NCI-H446 treated with DMSO at 0.1 percent for 48 hours (cell line): ENCODE measurements at regions not wholly inside any gene's neighbourhood (a gene's known extent, or its start where the extent isn't known, plus 50 kb on each side); places are given as distances from the start of the nearest gene placed in this dataset.
"Not testable (repeated sequence)": the region's sequence is repeated elsewhere in the genome, so short reads cannot be mapped to it uniquely, and the experiment has no call there.

Source experiments
- DNase-seq: peaks from one replicate; lab custom pipeline; 2025; lab: John Stamatoyannopoulos, UW

GRCh38 chr4:79850626-79851025 is 222.4 kb downstream of the ANTXR2 start:
- DNase-seq, result no peak

- DNase-seq, result no peak
Observed at GRCh38 chr4:79848329-79848728, 224.7 kb downstream of the ANTXR2 start.

GRCh38 chr4:79847411-79847810 is 225.6 kb downstream of the ANTXR2 start:
- no peak for DNase-seq

- DNase-seq, result no peak
Observed at GRCh38 chr4:79842162-79842561, 230.9 kb downstream of the ANTXR2 start.

GRCh38 chr4:79833857-79834256 is 239.2 kb downstream of the ANTXR2 start:
- no peak for DNase-seq

- no peak for DNase-seq
Observed at GRCh38 chr4:79831701-79832514, 241.1 kb downstream of the ANTXR2 start.

GRCh38 chr4:79831119-79831528 is 241.9 kb downstream of the ANTXR2 start:
- DNase-seq, result no peak

- no peak for DNase-seq
Observed at GRCh38 chr4:79827283-79827682, 245.7 kb downstream of the ANTXR2 start.

- DNase-seq, result peak; percentile 2
Observed at GRCh38 chr4:79823148-79823763, 249.8 kb downstream of the ANTXR2 start.

GRCh38 chr4:79820427-79820826 is 252.6 kb downstream of the ANTXR2 start:
- no peak for DNase-seq

GRCh38 chr4:79807933-79808332 is 265.1 kb downstream of the ANTXR2 start:
- DNase-seq, result not testable (repeated sequence)

- no peak for DNase-seq
Observed at GRCh38 chr4:79798047-79798446, 275.0 kb downstream of the ANTXR2 start.

- DNase-seq, result no peak
Observed at GRCh38 chr4:79796948-79797347, 276.1 kb downstream of the ANTXR2 start.

- no peak for DNase-seq
Observed at GRCh38 chr4:79788884-79789283, 284.1 kb downstream of the ANTXR2 start.

- no peak for DNase-seq
Observed at GRCh38 chr4:79780129-79780528, 292.9 kb downstream of the ANTXR2 start.

GRCh38 chr4:79772510-79772909 is 300.5 kb downstream of the ANTXR2 start:
- no peak for DNase-seq

GRCh38 chr4:79764120-79764519 is 308.9 kb downstream of the ANTXR2 start:
- DNase-seq, result no peak

GRCh38 chr4:79763486-79764075 is 309.4 kb downstream of the ANTXR2 start:
- DNase-seq, result no peak

GRCh38 chr4:79759793-79760192 is 313.2 kb downstream of the ANTXR2 start:
- no peak for DNase-seq

GRCh38 chr4:79757600-79757999 is 315.4 kb downstream of the ANTXR2 start:
- DNase-seq, result no peak

- DNase-seq, result no peak
Observed at GRCh38 chr4:79756140-79756895, 316.7 kb downstream of the ANTXR2 start.

GRCh38 chr4:79748835-79749234 is 324.2 kb downstream of the ANTXR2 start:
- no peak for DNase-seq
